Inflammatory macrophage (primary cell): ENCODE measurements at regions not wholly inside any gene's neighbourhood (a gene's known extent, or its start where the extent isn't known, plus 50 kb on each side); places are given as distances from the start of the nearest gene placed in this dataset.

ENCODE experiments used
- DNase-seq, 2 donors: peaks; one replicate each; pipeline ENCODE4 v3.0.0-alpha.2; 2020 to 2022

DNA sequence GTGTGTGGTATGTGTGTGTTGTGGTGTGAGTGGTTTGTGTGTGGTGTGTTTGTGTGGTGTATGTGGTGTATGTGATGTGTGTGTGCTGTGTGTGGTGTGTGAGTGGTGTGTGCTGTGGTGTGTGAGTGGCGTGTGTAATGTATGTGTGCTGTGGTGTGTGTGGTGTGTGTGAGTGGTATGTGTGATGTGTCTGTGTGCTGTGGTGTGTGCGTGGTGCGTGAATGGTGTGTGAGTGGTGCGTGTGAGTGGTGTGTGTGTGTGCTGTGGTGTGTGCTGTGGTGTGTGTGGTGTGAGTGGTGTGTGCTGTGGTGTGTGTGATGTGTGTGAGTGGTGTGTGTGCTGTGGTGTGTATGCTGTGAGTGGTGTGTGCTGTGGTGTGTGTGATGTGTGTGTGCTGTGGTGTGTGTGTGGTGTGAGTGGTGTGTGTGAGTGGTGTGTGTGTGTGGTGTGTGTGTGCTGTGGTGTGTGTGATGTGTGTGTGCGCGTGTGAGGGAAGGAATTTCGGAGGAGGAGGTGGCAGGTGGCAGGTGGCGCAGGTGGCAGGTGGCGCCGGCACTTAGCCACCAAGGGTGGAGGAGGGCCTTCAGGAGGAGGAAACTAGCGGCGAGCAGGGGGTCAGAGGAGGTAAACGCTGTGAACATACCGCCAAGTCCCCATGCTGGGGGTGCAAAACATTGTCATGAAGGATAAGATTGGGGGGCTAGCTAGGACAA lies 191.8 kb downstream of the MELK start:
- no peak for DNase-seq

DNA sequence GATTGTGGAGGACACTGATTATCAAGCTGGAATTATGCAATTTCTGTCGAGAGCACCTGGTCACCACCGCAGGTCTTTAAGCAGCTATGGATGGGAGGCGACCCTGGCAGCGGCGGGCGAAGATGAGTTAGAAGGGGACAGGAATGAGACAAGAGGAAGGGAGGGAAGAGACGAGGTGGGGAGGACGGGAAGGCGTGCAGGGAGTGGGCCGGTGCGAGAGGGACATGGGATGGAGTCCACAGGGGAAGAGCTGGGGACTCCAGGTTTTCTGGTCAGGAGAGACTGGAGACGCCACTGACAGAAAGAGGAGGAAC lies 192.3 kb downstream of the MELK start:
- DNase-seq = no peak

DNA sequence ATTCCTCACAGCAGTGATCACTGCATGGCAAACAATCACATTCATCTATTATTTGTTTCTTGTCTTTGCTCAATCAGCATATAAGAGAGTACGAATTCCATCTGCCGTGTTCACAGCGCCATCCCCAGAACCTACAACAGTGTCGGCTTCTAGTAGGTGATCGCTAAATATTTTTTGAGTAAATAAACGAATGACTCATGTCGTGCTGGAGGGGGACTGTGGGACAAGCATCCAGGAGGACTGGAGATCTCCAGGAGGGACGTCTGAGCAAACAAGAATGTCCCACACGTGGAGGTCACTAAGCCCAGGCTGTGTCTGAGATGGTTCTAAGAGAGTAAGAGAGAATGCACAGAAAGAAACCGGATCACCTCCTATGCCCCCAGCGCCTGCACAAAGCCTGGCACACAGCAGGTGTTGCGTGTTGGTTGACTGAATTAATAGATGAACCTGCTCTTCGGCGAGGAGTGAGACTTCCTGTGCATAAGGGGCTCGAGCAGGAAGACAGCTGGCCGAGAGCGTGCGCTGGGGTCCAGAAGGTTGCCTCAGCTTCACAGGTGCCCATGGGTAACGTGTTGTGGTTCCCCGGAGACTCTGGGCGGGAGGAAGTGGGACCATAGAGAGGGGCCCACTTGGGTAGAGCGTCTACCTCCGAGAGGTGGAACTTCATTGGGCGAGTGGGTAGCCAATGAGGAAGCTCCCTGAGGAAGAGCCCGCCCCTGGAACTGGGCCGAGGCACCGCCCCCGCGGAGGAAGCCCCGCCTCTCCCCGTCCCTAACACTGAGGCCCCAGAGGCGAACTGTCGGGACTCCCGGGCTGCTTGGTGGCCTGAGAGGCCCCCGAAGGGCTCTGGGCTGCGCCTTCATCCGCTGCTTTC lies 193.0 kb downstream of the MELK start:
- peak; percentile 85 to 86 for DNase-seq

DNA sequence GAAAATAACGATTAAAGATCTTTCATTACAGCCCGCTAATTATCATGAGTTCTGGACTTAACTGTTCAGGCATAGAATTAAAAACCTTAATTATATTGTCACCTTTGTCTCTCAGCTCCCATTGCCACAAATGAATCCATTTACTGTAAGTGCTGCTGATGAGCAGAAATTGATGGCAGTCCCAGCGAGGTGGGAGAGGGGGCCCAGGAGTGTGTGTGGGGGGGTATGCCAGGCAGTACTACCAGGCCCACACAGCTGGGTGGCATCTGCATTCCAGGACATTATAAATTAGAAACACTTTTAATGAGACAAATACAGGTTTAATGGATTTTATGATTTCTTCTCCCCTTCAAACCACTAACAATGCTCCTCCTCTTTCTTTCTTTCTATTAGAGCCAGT lies 196.0 kb downstream of the MELK start:
- DNase-seq = no peak

DNA sequence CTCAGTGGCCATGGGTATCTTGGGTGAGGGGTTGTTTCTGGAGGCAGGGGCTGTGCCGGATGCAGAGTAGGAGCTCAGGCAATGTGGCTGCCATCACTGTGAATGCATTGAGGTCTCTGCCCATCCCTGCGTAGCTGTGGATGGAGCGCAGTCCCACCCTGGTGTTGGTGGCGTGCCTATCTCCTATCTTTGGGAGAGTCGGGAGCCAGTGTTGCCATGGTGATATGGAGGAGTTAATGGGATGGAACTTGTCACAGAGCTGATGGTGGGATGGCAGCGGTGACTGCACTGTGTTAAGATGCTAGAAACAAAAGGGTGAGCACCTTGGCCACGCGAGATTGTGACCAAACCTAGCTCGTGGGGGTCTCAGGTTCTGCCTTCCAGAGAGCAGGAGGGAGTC lies 197.3 kb downstream of the MELK start:
- DNase-seq = no peak

DNA sequence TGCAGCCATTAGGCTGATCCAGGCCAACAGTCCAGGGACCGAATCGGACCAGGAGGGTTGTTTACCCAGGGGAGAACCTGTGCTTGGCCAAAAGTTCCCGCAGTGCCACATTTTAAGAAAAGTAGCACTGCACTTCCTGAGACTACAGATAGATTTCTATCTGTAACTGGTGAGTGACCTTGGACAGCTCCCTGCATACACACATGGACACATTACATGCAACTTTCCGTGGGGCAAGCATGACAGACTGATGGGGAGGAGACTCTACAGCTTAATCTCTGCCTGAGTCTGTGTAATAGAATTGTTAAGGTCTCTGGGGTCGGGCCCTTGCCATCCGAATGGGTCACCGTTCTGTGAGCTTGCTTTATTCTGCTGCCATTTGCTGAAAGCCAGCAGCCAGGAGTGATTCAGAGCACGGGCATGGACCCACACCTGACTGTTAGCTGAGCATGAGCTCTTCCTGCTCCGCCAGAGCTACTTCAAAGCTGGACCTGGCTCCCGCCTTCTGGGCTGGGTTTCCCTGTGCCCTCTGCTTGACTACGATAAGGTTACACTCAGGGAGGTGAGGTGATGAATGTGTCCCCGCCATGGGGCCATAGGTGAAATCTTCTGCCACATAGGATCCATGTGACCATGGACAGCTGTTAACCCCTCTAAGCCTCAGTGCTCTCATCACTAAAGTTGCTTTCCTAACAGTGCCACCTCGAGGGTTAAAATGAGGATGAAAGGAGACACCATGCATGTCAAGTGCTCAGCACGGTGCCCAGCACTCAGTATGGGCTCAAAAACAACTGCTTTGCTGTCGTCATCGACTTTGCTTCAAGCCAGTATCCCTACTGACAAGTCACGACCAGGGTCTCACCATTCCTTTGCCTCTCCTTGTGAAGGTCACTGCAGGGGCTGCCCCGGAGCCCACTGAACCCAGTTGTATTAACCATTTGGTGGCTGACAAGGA lies 200.0 kb downstream of the MELK start:
- DNase-seq = no peak

DNA sequence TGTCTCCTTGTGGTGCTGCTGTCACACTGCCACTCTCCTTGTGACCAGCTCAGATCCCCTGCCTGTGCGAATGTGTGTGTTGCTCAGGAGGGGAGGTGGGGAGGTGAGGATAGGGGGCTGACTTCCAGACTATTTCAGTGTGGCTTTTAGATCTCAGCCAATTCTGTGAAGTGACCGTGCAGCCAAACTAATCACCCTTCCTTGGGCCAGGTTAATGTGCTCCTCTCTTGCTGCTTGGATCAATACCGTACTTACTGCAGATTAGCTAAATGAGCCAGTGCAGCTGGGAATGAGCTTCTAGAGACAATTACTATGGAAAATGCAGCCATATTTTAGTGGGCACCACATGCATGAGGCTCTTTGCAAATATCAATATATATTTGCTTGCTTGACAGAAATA lies 206.0 kb downstream of the MELK start:
- no peak for DNase-seq

DNA sequence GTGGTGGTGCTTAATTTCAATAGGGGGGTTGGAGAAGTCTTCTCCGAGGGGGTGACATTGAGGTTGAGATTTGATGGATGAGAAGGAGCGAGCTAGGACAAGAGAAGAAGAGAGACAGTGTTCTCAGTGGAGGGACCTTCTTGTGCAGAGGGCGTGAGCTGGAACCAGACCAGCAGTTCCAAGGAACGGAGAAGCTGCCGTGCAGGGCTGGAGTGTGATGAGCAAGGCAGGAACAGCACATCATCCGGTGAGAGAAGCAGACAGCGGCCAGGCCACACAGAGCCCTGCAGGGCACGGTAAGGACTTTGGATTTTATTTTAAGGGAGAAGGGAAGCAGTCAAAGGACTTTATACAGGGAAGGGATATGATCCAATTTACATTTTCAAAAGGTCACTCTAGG lies 206.9 kb downstream of the MELK start:
- no peak for DNase-seq

DNA sequence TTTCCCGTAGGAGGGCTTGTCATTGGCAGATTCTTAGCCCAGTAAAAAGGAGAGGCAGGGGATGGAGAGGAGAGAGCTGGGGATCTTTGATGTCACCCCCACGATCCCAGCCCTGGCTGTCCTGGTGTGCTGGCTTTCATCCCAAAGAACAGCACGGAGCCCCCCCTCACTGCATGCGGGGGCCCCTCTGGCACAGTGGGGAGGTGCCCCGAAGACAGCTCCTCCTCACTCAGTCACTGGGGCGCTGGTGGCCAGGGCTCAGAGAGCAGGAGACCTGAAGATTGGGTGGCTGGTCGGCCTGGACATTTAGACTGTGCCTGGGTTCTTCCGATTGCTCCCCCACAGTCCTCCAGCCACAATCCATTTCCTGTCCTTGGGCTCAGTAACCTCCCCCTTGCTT lies 207.5 kb downstream of the MELK start:
- no peak for DNase-seq

DNA sequence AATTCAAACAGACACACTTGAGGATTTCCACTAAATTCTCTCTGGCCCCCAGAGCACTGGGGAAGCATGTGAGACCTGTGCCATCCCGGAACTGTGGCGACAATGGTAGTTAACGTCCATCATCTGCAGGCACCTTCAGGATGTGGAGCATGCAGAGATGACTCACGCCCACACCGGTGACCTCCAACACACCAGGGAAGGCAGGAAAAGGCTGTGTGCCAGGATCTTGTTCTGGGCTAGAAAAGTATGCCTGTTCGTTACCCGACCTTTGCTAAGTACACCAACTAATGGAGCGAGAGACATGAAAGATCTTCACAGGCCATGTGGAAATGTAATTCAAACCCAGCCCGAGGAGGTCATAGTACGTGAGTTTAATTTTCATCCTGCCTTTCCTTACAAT lies 208.8 kb downstream of the MELK start:
- no peak for DNase-seq
